Activated CD4-positive, alpha-beta T cell treated with anti-CD3 and anti-CD28 coated beads for 24 hours (primary cell): ENCODE measurements at regions not wholly inside any gene's neighbourhood (a gene's known extent, or its start where the extent isn't known, plus 50 kb on each side); places are given as distances from the start of the nearest gene placed in this dataset.

ENCODE experiments used
- DNase-seq, 2 donors: peaks; one replicate each; pipeline ENCODE4 v3.0.0-alpha.2; 2020; ENCODE audit warnings: low read depth in 2 of 2

DNA sequence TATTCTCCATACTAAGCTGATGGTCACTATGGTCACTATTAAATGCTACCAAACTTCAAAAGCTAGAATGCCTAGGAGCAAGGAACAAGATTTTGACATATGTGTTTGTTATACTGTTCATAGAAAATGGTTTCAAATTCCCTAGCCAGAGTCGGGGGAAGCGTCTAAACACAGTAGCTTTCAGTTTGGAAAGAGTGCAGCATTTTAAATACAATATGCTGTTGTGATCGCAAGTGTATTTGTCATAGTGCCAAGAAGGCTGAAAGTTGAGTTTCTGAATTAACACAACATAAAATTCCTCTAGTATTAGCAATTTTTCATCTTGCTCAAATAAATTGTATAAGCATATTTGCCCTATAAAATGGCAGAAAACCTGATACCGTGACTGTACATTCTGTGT, 280.4 kb downstream of the ZNF608 start:
- no peak for DNase-seq

- no peak for DNase-seq
Observed at GRCh38 chr5:124463851-124464250, 282.6 kb downstream of the ZNF608 start.

DNA sequence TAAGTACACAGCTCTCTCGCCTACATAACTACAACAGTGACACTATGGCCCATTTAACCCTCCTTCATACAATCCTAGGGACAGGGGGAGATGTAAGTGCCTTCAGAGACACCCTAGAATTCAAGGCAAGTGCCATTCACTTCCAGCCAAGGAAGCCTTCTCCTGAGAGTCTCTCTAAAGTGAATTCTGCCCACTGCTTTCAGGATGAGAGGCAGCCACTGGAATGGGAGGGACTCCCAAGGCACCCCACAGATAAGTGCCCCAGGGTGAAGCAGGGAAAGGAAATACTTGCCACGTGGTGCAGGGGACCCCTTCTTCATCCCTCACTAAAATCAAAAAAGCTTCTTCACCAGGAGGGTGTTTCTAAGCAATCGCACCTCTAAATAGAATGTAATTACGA, 283.7 kb downstream of the ZNF608 start:
- no peak for DNase-seq

GRCh38 chr5:124461941-124462340, 284.5 kb downstream of the ZNF608 start:
- no peak for DNase-seq

DNA sequence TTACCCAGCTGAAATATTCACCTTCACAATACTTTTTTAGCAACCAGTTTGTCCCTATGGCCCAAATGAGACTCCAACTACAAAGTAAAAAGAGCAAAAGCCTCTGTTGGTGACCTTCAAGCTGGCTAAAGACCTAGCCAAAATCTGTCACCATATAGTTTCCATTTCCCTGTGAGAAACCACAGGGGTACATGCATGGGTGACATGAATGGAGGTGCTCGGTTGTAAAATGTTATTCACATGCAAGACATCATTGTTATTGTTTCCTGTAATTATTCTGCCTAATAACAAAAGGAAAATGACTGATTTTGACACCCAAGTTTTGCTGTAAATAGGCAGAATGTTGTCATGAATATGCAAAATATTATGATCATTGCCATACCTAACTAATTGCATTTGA, 285.3 kb downstream of the ZNF608 start:
- DNase-seq = no peak

- no peak for DNase-seq
Observed at GRCh38 chr5:124460642-124461041, 285.8 kb downstream of the ZNF608 start.

GRCh38 chr5:124459984-124460383, 286.5 kb downstream of the ZNF608 start:
- no peak for DNase-seq

GRCh38 chr5:124457901-124458300, 288.5 kb downstream of the ZNF608 start:
- no peak for DNase-seq

GRCh38 chr5:124457101-124457500, 289.3 kb downstream of the ZNF608 start:
- DNase-seq = no peak

- no peak for DNase-seq
Observed at GRCh38 chr5:124456249-124456648, 290.2 kb downstream of the ZNF608 start.

DNA sequence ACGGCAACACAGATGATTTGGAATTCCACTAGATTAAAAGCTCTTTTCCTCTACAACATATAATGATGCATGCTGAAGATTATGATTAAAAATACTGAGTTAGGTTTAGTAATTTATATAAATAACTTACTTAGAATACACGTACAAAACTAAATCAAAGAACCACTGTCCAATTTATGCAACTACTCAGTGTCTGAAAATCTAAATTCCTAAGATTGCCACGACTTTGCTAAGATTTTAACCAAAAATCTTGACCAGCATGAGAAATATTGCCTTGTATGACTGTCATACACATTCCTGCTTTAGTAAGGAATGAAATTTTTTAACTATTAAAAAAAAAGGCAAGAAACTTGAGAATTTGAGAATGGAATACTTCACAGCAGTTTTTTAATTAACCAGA, 292.4 kb downstream of the ZNF608 start:
- no peak for DNase-seq

GRCh38 chr5:124453221-124454051, 293.0 kb downstream of the ZNF608 start:
- DNase-seq = no peak

- no peak for DNase-seq
Observed at GRCh38 chr5:124452412-124452811, 294.0 kb downstream of the ZNF608 start.

DNA sequence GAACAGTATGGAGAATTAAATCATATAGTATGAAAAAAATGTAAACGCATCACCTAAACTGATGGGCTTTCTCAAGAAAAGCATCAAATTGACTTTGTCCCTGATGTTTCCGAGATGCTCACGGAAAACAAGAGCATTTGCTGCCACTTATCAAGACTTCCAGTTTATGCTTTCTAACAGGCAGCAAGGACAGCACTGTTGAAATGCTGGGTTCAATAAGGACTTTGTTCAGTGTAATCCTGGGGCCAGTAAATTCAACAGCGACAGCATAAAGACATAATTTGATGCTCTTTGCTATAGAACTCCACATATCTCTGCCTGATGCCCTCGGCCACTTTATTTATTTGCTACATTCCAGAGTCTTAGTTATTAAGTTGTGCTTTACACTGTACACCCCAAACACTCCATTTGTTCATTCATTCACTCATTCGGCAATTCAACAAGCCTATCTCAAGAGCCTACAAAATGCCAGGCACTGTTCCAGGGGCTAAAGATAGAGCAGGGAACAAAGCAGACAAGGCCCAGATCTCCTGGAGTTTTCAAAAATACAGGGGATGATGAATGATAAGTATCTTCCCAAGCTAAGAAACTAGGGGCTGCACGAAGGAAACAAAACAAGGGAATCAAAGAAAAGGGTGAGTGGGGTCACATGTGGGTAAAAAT, 294.6 kb downstream of the ZNF608 start:
- no peak for DNase-seq

- DNase-seq = no peak
Observed at GRCh38 chr5:124446120-124446519, 300.3 kb downstream of the ZNF608 start.

GRCh38 chr5:124445070-124445619, 301.3 kb downstream of the ZNF608 start:
- DNase-seq = no peak

GRCh38 chr5:124444147-124444775, 302.2 kb downstream of the ZNF608 start:
- no peak for DNase-seq

DNA sequence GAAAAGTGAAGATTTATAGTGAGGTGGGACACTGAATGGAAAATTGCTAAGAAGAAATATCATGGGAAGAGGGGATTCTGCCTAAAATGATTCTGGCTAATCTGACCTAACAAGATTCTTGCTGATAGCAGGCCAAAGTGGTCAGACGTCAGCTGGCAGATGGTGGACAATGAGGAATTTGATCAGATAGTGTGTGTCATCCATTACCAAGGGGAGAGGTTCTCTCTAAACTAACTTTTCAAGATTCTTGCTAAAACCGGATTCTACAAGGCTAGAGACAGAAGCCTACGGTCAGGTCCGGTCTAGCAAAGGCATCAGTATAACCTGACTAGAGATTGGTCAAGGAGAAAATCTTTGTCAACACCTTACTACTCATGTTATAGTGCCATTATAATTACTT, 306.0 kb downstream of the ZNF608 start:
- DNase-seq = no peak

DNA sequence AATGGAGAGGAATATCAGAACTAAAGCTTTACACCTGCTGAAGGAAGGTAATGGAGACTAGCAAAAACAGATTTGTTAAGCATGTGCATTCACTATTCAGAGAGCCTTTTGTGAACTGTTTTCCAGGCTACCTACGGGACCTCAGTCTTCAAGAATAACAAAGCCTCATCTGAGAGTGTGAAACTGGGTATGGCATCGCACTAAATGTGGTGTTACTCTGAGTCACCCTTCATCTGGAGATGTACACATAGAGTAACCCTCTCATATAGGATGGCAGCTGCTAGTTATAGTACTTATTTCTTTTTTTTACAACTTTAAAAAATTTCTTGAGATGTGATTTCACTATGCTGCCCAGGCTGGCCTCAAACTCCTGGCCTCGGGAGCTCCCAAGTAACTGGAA, 306.8 kb downstream of the ZNF608 start:
- DNase-seq = no peak

GRCh38 chr5:124438903-124439281, 307.5 kb downstream of the ZNF608 start:
- no peak for DNase-seq

DNA sequence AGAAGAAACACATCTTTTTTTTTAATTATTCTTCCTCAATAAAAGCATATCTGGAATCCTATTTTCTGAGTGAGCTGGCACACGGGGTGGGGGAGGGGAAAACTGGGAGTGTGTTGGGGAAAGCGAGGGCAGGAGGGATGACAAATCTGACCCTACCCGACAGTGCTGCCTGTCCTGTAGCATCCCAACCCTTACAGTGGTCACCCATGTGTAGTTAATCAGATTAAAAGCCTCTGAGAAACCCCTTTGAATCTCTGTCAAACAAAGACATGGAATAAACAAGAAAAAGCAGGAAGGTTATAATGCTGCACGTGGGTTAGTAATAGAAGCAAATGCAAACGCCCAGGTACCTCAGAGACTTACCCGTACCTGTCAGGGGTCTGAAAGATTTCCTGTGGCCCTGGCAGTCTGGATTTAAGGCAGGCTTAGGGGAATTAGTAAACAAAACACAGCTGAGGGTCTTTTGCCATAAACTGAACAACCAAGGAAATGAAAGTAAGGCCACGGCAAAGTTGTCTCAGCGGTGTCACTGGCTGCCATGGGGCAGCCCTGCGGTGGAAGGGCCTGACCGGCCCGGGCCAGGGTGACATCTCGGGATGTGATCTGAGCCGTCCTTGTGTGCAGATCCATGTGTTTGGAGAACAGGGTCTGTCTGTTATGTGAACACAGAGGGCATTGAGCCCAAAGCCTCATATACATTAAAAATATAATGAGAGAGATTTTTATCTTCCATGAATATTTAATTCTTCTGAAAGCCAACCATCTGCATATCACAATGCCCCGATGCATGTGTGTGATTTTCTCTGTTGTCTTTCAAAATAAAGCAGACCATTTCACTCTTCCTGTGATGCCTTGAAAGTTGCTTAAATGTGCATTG, 308.2 kb downstream of the ZNF608 start:
- DNase-seq = no peak

DNA sequence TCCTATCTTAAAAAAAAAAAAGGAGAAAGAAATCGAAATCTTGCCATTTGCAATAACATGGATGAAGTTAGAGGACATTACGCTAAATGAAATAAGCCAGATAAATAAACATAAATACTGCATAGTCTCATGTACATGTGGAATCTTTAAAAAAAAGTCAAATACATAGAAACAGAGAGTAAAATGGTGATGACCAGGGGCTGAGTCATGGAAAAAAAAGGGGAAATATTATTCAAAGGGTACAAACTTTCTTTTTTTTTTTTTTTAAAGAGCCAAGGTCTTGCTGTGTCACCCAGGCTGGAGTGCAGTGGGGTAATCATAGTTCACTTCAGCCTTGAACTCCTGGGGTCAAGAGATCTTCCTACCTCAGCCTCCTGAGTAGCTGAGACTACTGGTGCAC, 310.1 kb downstream of the ZNF608 start:
- no peak for DNase-seq
